ENCODE measurements at regions not wholly inside any gene's neighbourhood (a gene's known extent, or its start where the extent isn't known, plus 50 kb on each side); places are given as distances from the start of the nearest gene placed in this dataset.

GRCh38 chr9:784916-785315, 56.6 kb upstream of the DMRT1 start:
- no peak for DNase-seq
- H3K4me3 ChIP-seq (ENCODE audit: low read depth, low read length) = no peak overlapping the region
- H3K27me3 ChIP-seq = no peaks in the 10 kb centered on the region
- no peaks in the 10 kb centered on the region for H3K36me3 ChIP-seq
- H3K9me3 ChIP-seq = no peaks in the 10 kb centered on the region
- H3K4me1 ChIP-seq = no peaks in the 10 kb centered on the region
- no peak for TF ChIP-seq CTCF (IDR thresholded peaks at IDR 0.05; ENCODE audit: low read depth, low read length)

GRCh38 chr9:785997-786396, 55.5 kb upstream of the DMRT1 start:
- no peaks in the 10 kb centered on the region for H3K4me1 ChIP-seq
- DNase-seq = no peak
- no peak for TF ChIP-seq CTCF (IDR thresholded peaks at IDR 0.05; ENCODE audit: low read depth, low read length)
- no peak overlapping the region for H3K4me3 ChIP-seq (ENCODE audit: low read depth, low read length)
- no peaks in the 10 kb centered on the region for H3K27me3 ChIP-seq
- no peaks in the 10 kb centered on the region for H3K9me3 ChIP-seq
- H3K36me3 ChIP-seq = no peaks in the 10 kb centered on the region

- no peak for TF ChIP-seq CTCF (IDR thresholded peaks at IDR 0.05; ENCODE audit: low read depth, low read length)
- no peak for DNase-seq
- no peaks in the 10 kb centered on the region for H3K36me3 ChIP-seq
- no peak overlapping the region for H3K4me3 ChIP-seq (ENCODE audit: low read depth, low read length)
- no peaks in the 10 kb centered on the region for H3K4me1 ChIP-seq
- H3K27me3 ChIP-seq = no peaks in the 10 kb centered on the region
- H3K9me3 ChIP-seq = no peaks in the 10 kb centered on the region
Observed at GRCh38 chr9:786405-786804, 55.1 kb upstream of the DMRT1 start.

GRCh38 chr9:788777-789176, 52.7 kb upstream of the DMRT1 start:
- Histone ChIP-seq H3K36me3 (no peaks in the 10 kb centered on the region), H3K4me3 (ENCODE audit: low read depth, low read length) (no peak overlapping the region), H3K9me3 (no peaks in the 10 kb centered on the region), H3K27me3 (no peaks in the 10 kb centered on the region), H3K4me1 (no peaks in the 10 kb centered on the region)
- DNase-seq = no peak
- no peak for TF ChIP-seq CTCF (IDR thresholded peaks at IDR 0.05; ENCODE audit: low read depth, low read length)
